Putamen (tissue), 1 donor: ENCODE measurements at regions not wholly inside any gene's neighbourhood (a gene's known extent, or its start where the extent isn't known, plus 50 kb on each side); places are given as distances from the start of the nearest gene placed in this dataset.
A peak's percentile ranks its signal among the peaks of the same experiment; 100 is the strongest.

Source experiments
- DNase-seq: peaks from one replicate; pipeline ENCODE4 v3.0.0-alpha.2; 2016; ENCODE audit warnings: low spot score

- no peak for DNase-seq
Measured at GRCh38 chr12:13503094-13503835, 306.7 kb downstream of the EMP1 start.

DNA sequence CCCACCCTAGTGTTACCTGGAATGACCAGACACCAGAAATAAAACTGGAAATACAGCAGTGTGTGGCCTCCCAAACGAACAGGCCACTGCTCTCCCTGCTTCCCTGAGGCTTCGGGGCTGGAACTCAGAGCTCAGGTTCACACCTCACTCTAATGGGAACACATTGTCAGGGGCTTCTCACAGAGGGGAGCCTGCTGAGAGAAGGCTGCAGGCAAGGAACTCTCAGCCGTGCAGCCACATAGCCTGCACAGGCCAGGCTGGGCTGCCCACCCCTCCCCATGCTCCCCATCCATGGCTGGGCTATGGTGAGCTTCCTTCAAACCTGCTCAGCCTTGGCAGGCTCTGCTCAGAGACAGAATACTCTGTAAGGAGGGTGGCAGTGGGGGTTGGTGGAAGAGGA is 302.5 kb downstream of the EMP1 start:
- DNase-seq = no peak

DNA sequence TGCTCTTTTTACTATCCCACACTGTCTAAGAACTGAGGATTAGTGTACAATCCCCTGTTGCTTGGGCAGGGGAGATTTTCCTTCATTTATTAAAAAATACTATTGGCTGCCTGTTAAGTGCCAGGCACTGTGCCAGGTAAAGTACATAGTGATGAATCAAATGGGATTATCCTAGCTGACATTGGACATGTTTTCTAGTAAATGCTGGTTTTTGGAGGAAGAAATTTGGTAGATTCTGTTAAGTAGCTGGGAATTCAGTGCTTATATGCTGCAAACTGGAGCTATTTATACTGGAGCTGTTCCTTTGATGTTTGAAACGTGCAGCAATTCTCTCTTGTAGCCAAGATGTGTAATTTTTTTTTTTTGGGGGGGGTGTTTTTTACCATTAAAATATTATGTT is 299.6 kb downstream of the EMP1 start:
- no peak for DNase-seq

DNA sequence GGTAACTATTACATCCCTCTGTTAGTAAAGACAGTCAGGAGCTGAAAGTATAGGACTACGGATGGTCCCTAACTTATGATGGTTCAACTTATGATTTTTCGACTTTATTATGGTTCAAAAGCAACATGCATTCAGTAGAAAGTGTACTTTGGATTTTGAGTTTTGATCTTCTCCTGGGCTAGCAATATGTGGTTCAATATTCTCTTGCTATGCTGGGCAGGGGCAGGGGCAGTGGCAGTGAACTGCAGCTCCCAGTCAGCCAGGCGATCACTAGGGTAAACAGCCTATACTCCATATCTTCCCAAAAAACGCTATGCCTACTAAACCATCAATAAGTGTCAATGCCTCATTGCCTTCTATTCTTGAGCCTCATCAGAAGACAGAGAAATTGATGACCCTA is 292.7 kb downstream of the EMP1 start:
- no peak for DNase-seq

- DNase-seq = no peak
Measured at GRCh38 chr12:13487326-13487725, 290.8 kb downstream of the EMP1 start.

- no peak for DNase-seq
Measured at GRCh38 chr12:13486794-13487193, 290.3 kb downstream of the EMP1 start.

DNA sequence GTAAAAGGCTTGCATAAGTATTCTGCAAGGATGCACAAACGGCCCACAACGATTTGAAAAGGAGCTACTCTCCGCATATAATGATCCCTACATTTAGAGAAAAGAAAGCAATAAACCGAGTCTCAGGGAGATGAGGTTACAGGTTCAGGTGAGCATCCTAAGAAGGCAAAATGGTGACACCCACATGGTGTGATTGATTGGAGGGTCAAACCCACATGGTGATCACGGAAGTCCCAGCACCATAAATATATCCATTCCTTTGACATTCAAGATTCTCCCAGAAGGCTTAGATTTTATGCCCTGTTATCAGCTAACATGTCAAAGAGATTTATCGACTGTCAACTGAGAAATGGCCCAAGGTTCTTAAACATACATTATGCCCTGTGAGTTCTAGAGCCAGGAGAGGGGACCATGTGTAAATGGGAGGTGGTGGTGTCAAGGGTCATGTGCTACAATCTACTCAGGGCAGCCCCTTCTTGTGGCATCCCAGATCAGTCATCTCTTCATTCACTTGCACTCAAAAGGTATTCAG is 282.2 kb downstream of the EMP1 start:
- DNase-seq = no peak

GRCh38 chr12:13474381-13474780 is 277.9 kb downstream of the EMP1 start:
- DNase-seq = no peak

- DNase-seq = peak; percentile 33
Measured at GRCh38 chr12:13472690-13473089, 276.2 kb downstream of the EMP1 start.

GRCh38 chr12:13471471-13471870 is 274.9 kb downstream of the EMP1 start:
- DNase-seq = peak; percentile 73

DNA sequence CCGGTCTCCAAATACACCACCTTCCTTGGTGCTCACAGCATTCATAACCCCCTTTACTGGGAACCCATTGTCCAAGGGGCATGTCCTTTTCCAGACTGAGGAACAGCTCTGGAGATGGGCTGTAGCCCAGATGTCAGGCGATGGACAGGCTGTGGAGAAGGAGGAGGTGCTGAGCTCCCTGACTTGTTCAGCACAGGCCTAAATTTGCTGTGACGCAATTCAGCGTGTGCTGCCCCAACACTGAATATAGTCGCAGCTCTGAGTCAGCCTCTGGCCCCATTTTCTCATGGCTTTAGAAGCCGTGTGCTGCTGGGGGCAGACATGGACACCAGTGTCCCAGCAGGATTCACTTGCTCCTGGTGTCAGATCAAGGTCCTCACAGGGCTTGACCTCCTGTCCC is 269.1 kb downstream of the EMP1 start:
- DNase-seq = no peak

- no peak for DNase-seq
Measured at GRCh38 chr12:13463189-13463588, 266.7 kb downstream of the EMP1 start.

DNA sequence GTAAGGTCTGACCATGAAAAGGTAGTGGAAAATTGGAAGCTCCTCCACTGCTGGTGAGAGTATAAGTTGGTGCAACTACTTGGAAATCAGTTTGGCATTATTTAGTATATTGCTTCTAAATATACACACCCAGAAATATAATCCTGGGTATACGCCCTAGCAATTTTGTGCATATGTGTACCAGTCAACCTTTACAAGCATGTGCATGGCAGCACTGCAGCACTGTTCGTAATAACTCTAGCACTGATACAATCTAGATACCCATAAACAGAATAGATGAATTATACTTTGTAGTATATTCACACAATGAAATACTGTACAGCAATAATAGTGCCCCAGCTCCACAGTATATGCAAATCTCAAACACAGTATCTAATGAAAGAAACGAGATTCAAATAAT is 265.9 kb downstream of the EMP1 start:
- no peak for DNase-seq

GRCh38 chr12:13455778-13456144 is 259.2 kb downstream of the EMP1 start:
- DNase-seq = no peak

DNA sequence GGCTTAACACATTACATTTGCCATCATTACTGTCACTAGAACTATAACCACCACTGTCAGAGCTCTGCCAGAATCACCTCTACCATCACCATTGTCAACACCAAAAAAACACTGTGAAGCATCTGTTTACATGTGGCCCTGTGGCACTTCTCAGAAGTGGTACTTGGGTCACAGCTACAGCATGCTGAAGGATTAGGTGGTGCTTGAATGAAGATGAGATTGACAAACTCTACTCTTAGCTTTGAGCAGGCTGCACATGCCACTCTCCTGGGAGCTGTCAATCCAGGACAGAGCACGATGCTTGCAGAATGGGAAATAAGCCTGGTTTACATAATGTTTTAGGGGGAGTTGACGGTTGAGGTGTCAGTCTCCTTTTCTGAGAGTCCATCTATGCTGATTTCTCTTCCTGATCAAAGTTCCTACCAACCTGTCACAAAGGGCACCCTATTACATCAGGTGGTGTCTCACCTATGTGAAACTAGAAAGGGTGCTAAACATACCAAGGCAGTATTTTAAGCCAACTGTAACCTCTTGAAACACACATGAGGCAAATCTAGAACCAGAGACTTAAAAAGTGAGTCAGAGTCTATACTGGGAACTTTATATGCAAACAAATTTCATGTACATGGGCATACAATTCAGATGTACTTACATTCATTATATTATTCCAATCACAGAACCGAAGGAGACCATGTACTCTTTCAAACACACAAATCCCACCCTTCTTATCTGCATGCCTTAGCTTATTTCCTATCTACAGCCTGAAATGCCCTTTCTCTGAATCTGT is 258.7 kb downstream of the EMP1 start:
- no peak for DNase-seq

GRCh38 chr12:13452955-13453570 is 256.5 kb downstream of the EMP1 start:
- DNase-seq = peak; percentile 57

DNA sequence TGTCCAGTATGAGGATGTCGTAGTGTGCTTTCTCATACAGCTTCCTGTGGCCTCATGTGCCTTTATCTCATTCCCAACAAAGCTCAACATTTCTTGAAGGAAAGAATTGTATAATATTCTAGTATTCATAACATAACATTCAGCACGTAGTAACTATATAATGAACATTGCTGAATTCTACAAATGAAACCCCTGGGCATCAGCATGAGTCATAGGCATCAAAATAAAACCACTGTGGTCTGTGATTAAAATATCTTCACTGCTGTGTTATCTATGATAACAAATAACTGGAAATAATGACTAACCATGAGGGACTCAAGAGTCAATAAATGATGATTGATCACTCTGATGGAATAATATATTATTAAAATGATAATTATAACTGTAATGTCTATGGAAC is 255.2 kb downstream of the EMP1 start:
- DNase-seq = no peak

GRCh38 chr12:13450231-13451080 is 253.9 kb downstream of the EMP1 start:
- DNase-seq = no peak

- DNase-seq = no peak
Measured at GRCh38 chr12:13444076-13444475, 247.6 kb downstream of the EMP1 start.

- no peak for DNase-seq
Measured at GRCh38 chr12:13443498-13443897, 247.0 kb downstream of the EMP1 start.

GRCh38 chr12:13443028-13443427 is 246.5 kb downstream of the EMP1 start:
- DNase-seq = no peak

DNA sequence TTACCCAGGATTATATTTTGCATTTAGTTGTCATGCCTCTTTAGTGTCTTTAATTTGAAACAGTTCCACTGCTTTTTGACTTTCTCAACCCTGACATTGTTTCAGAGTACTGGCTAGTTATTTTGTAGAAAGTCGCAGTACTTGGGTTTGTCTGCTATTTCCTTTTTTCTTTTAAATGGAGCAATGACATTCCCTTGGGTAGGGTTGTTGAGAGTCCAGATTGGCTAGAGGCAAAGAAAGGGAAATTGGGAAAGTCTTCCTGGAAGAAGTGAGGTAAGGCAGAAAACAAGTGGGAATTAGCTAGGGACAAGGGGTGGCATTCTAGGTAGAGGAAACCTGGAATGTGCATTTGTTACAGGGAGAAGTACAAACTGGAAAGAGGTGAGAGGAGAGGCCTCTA is 245.9 kb downstream of the EMP1 start:
- no peak for DNase-seq
